GM23248 (cell line): ENCODE measurements at regions not wholly inside any gene's neighbourhood (a gene's known extent, or its start where the extent isn't known, plus 50 kb on each side); places are given as distances from the start of the nearest gene placed in this dataset.

ENCODE experiments used
- EZH2 ChIP-seq: fragments of 200-600 bp; sonication (generic); IDR thresholded peaks from 2 replicates; pipeline ENCODE4 v1.6.1; 2018; ENCODE audit warnings: antibody characterized with exemption, mild to moderate bottlenecking; ENCODE audit not compliant: insufficient read depth, poor library complexity, severe bottlenecking
- EZH2phosphoT487 ChIP-seq: fragments of 200-600 bp; sonication (generic); IDR thresholded peaks from 2 replicates; pipeline ENCODE4 v1.6.1; 2018; ENCODE audit warnings: antibody characterized with exemption, moderate library complexity, mild to moderate bottlenecking, low read depth; ENCODE audit not compliant: insufficient read depth

- TF ChIP-seq EZH2phosphoT487 (no peak), EZH2 (no peak)
Measured at GRCh38 chr5:84821924-84822323, 437.2 kb upstream of the EDIL3 start.
